Bronchial epithelial cell (primary cell): ENCODE measurements at regions not wholly inside any gene's neighbourhood (a gene's known extent, or its start where the extent isn't known, plus 50 kb on each side); places are given as distances from the start of the nearest gene placed in this dataset.
"Not testable (repeated sequence)": the region's sequence is repeated elsewhere in the genome, so short reads cannot be mapped to it uniquely, and the experiment has no call there.

ENCODE experiments used
- DNase-seq: peaks from one replicate; pipeline ENCODE4 v3.0.0-alpha.2; 2010; ENCODE audit warnings: low read depth
- FAIRE-seq: peaks from 2 replicates; lab custom pipeline; 2011; peaks lifted over from hg19 to GRCh38; lab: Jason Lieb, UNC
- H3K27me3 ChIP-seq: 2 replicates; pipeline ENCODE4 v1.5.1; 2011; ENCODE audit warnings: low read length; ENCODE audit not compliant: control insufficient read depth, insufficient read depth
- H3K36me3 ChIP-seq: 2 replicates; pipeline ENCODE4 v1.5.1; 2011; ENCODE audit warnings: low read length; ENCODE audit not compliant: control insufficient read depth, insufficient read depth
- H3K4me3 ChIP-seq: 2 replicates; pipeline ENCODE4 v1.5.1; 2011; ENCODE audit warnings: mild to moderate bottlenecking, low read depth, low read length, control low read depth
- CTCF ChIP-seq: IDR thresholded peaks from 2 replicates; pipeline ENCODE4 v1.5.1; 2011; ENCODE audit warnings: mild to moderate bottlenecking, moderate library complexity, low read length, control low read depth, inconsistent platforms; ENCODE audit not compliant: insufficient read depth, severe bottlenecking

- no peak overlapping the region for H3K4me3 ChIP-seq
- no peak for FAIRE-seq
- H3K27me3 ChIP-seq, result no peaks in the 10 kb centered on the region
- no peak for DNase-seq
- no peaks in the 10 kb centered on the region for H3K36me3 ChIP-seq
- TF ChIP-seq CTCF, result no peak
Observed at GRCh38 chr16:10296956-10297340, 88.9 kb upstream of the ATF7IP2 start.

- H3K4me3 ChIP-seq, result no peak overlapping the region
- H3K36me3 ChIP-seq, result no peaks in the 10 kb centered on the region
- H3K27me3 ChIP-seq, result no peaks in the 10 kb centered on the region
- FAIRE-seq (no peak), DNase-seq (no peak)
- no peak for TF ChIP-seq CTCF
Observed at GRCh38 chr16:10297341-10298006, 88.4 kb upstream of the ATF7IP2 start.

GRCh38 chr16:10300905-10301304, 85.0 kb upstream of the ATF7IP2 start:
- Histone ChIP-seq H3K4me3 (no peak overlapping the region), H3K36me3 (no peaks in the 10 kb centered on the region), H3K27me3 (no peaks in the 10 kb centered on the region)
- TF ChIP-seq CTCF, result no peak
- FAIRE-seq (no peak), DNase-seq (no peak)

GRCh38 chr16:10301547-10301946, 84.3 kb upstream of the ATF7IP2 start:
- not testable (repeated sequence) for DNase-seq, H3K4me3 ChIP-seq, H3K27me3 ChIP-seq, H3K36me3 ChIP-seq, FAIRE-seq

- DNase-seq, result no peak
- FAIRE-seq, result no peak
- H3K36me3 ChIP-seq, result no peaks in the 10 kb centered on the region
- H3K27me3 ChIP-seq, result no peaks in the 10 kb centered on the region
- no peak overlapping the region for H3K4me3 ChIP-seq
- TF ChIP-seq CTCF, result no peak
Observed at GRCh38 chr16:10305912-10306311, 79.9 kb upstream of the ATF7IP2 start.

- no peak overlapping the region for H3K4me3 ChIP-seq
- H3K27me3 ChIP-seq, result no peaks in the 10 kb centered on the region
- TF ChIP-seq CTCF, result no peak
- FAIRE-seq (no peak), DNase-seq (peak; percentile 99)
- no peaks in the 10 kb centered on the region for H3K36me3 ChIP-seq
Observed at GRCh38 chr16:10308305-10309193, 77.3 kb upstream of the ATF7IP2 start.
